SK-N-MC (cell line): ENCODE measurements at regions not wholly inside any gene's neighbourhood (a gene's known extent, or its start where the extent isn't known, plus 50 kb on each side); places are given as distances from the start of the nearest gene placed in this dataset.

Source experiments
- EZH2 ChIP-seq: fragments of 200-600 bp; sonication (generic); IDR thresholded peaks from one replicate; pipeline ENCODE4 v1.6.1; 2017; ENCODE audit warnings: antibody characterized with exemption
- FOXP2 ChIP-seq: optimal IDR thresholded peaks from 2 replicates; pipeline ENCODE3; 2011; ENCODE audit warnings: mild to moderate bottlenecking, moderate library complexity; ENCODE audit not compliant: insufficient read depth; ENCODE audit errors: extremely low read length, control extremely low read depth
- POLR2AphosphoS5 ChIP-seq: IDR thresholded peaks from 2 replicates; pipeline ENCODE4 v1.6.1; 2012; ENCODE audit warnings: mild to moderate bottlenecking, low read depth, low read length, borderline replicate concordance

GRCh38 chr13:111398196-111398595, 77.8 kb downstream of the TEX29 start:
- no peak for TF ChIP-seq EZH2
- TF ChIP-seq POLR2AphosphoS5: no peak
- TF ChIP-seq FOXP2: no peak
